Activated naive CD8-positive, alpha-beta T cell treated with anti-CD3 and anti-CD28 coated beads, Interleukin-2, amount 50 U/mL, for 24 hours (primary cell): ENCODE measurements at regions not wholly inside any gene's neighbourhood (a gene's known extent, or its start where the extent isn't known, plus 50 kb on each side); places are given as distances from the start of the nearest gene placed in this dataset.

Experiments used
- ATAC-seq: fragments of 150-1000 bp; cut with Tn5 transposase; one replicate; pipeline ENCODE4 v1.10.0; 2021
- DNase-seq: peaks from one replicate; pipeline ENCODE4 v3.0.0; 2021
- H3K27ac Mint-ChIP-seq: one replicate; pipeline ENCODE4 v1.8.0; 2021; ENCODE audit warnings: mild to moderate bottlenecking, mixed read lengths
- H3K27me3 Mint-ChIP-seq: one replicate; pipeline ENCODE4 v1.8.0; 2021; ENCODE audit warnings: mixed read lengths
- H3K36me3 Mint-ChIP-seq: one replicate; pipeline ENCODE4 v1.8.0; 2021; ENCODE audit warnings: low read depth, mixed read lengths
- H3K4me1 Mint-ChIP-seq: one replicate; pipeline ENCODE4 v1.8.0; 2021; ENCODE audit warnings: mixed read lengths
- H3K4me3 Mint-ChIP-seq: one replicate; pipeline ENCODE4 v1.8.0; 2021; ENCODE audit warnings: mild to moderate bottlenecking, moderate library complexity, mixed read lengths
- H3K9me3 Mint-ChIP-seq: one replicate; pipeline ENCODE4 v1.8.0; 2021; ENCODE audit warnings: mixed read lengths

DNA sequence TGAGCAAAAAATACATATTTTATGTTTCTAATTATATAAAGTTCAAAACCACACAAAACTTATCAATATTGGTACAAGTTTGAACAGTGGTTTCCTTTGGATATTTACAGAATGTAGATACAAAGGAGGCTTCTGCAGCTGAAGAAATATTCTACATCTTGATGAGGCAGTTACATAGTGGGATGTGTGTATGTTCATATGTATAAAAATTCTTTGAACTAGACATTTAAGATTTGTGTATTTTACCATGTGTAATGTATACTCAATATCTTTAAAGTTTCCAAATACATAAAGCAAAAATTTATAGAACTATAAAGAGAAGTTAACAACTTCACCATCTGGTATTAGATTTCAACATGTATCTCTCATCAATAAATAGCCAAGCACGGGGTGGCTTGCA is 80.7 kb upstream of the TNFSF4 start:
- Mint-ChIP-seq H3K27ac (no peak overlapping the region), H3K36me3 (peaks cover 3% of the 10 kb centered on the region), H3K9me3 (peaks cover 25% of the 10 kb centered on the region), H3K4me3 (no peak overlapping the region), H3K4me1 (peaks cover 18% of the 10 kb centered on the region), H3K27me3 (peaks cover 1% of the 10 kb centered on the region)
- ATAC-seq (no peak), DNase-seq (no peak)

DNA sequence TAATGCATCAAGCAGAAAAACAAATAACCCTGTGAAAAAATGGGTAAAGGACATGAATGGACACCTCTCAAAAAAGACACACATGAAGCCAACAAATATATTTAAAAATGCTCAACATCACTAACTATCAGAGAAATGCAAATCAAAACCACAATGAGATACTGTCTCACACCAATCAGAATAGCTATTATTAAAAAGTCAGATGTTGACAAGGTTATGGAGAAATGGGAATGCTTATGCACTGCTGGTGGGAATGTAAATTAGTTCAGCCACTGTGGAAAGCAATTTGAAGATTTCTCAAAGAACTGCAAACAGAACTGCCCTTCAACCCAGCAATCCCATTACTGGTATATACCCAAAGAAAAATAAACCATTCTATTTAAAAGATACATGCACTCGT is 86.6 kb upstream of the TNFSF4 start:
- Mint-ChIP-seq H3K27ac (no peak overlapping the region), H3K27me3 (peaks cover 13% of the 10 kb centered on the region), H3K36me3 (peaks cover 6% of the 10 kb centered on the region), H3K9me3 (peaks cover 34% of the 10 kb centered on the region), H3K4me1 (peaks cover 52% of the 10 kb centered on the region), H3K4me3 (no peak overlapping the region)
- DNase-seq (no peak), ATAC-seq (no peak)

DNA sequence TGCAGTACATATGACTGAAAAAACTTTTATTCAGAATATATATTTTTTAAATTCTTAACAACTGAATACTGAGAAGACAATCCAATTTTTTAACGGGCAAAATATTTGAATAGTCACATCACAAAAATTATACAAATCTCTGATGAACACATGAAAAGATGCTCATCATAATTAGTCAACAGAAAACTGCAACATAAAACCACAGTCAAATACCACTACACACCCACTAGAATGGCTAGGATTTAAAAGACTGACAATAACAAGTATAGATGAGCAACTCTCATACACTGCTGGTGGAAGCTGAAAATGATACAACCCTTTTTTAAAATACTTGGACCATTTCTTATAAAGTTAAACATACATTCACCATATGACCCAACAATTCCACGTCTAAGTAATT is 87.7 kb upstream of the TNFSF4 start:
- DNase-seq = no peak
- ATAC-seq = no peak
- no peak overlapping the region for H3K4me3 Mint-ChIP-seq
- H3K36me3 Mint-ChIP-seq = peaks cover 6% of the 10 kb centered on the region
- peaks cover 61% of the 10 kb centered on the region for H3K4me1 Mint-ChIP-seq
- H3K9me3 Mint-ChIP-seq = peaks cover 30% of the 10 kb centered on the region
- no peak overlapping the region for H3K27ac Mint-ChIP-seq
- peaks cover 13% of the 10 kb centered on the region for H3K27me3 Mint-ChIP-seq

DNA sequence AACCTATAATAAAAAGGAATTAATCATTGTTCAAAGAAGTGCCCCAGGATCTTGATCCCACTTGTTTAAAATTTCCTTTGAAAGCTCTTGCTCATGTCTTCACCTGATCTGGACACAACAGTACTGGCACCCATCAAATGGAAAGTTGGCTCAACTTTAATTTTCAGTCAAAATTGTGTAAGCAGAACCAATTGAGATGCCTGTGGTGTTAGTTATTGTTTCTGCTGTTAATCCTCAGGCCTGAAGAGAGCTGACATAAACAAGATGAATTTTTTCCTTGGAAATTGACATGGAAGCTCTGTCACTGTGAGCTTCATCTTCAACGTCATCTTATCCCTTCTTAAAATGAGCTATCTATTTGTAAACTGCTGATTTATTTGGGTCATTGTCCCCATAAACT is 88.3 kb upstream of the TNFSF4 start:
- H3K4me3 Mint-ChIP-seq = no peak overlapping the region
- H3K9me3 Mint-ChIP-seq = peaks cover 25% of the 10 kb centered on the region
- ATAC-seq (no peak), DNase-seq (no peak)
- H3K27ac Mint-ChIP-seq = no peak overlapping the region
- H3K27me3 Mint-ChIP-seq = peaks cover 12% of the 10 kb centered on the region
- peaks cover 6% of the 10 kb centered on the region for H3K36me3 Mint-ChIP-seq
- H3K4me1 Mint-ChIP-seq = peaks cover 67% of the 10 kb centered on the region

DNA sequence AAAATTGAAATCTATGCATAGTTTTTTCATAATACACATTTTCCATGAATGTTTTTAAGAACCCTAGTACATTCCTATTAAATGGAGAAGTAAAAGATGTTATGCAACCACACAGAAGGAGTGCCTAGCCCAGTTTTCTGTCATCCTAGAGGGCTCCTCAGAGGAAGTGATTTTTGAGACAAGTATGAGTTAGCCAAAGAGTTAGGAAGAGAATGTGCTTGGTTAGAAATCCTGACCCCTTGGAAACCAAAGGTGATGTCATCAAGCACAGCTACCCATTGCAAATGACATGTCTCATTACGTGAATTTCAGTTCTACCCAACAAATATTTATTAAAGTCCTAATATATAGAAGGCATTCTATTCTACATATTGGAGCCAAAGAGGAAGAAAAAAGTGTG is 88.9 kb upstream of the TNFSF4 start:
- ATAC-seq (no peak), DNase-seq (no peak)
- peaks cover 11% of the 10 kb centered on the region for H3K27me3 Mint-ChIP-seq
- peaks cover 6% of the 10 kb centered on the region for H3K36me3 Mint-ChIP-seq
- no peak overlapping the region for H3K27ac Mint-ChIP-seq
- peaks cover 71% of the 10 kb centered on the region for H3K4me1 Mint-ChIP-seq
- no peak overlapping the region for H3K4me3 Mint-ChIP-seq
- peaks cover 25% of the 10 kb centered on the region for H3K9me3 Mint-ChIP-seq

DNA sequence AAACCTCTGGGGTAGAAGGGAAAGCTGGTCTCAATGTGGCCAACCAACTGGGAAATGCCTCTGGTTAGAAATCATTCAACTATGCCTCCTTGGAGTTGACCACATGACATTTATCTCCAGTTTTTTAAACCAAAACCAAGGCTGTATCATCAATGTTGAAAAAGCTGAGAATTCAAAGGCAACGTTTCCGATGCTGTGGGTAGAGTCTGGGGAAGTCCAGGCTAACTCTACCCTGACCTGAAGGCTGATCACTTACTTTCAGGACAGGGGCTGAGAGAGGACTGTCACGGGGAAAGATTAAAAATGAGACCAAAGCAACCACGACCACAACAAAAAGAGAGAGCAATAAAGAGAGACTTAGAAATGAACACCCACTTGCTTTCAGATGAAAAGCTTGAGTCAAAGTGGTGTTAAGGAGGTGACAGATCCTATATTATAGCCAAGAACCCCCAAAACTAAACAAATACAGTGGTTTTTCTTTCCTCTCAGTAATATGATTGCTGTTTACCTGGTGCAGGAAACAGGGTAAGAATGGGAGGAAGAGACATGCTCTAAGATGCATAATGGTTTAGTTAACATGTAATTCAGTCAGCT is 90.8 kb upstream of the TNFSF4 start:
- H3K27ac Mint-ChIP-seq = peak overlapping the region; percentile 80
- H3K4me1 Mint-ChIP-seq = peaks cover 66% of the 10 kb centered on the region
- peak overlapping the region; percentile 48 for H3K4me3 Mint-ChIP-seq
- peaks cover 11% of the 10 kb centered on the region for H3K27me3 Mint-ChIP-seq
- H3K36me3 Mint-ChIP-seq = peaks cover 2% of the 10 kb centered on the region
- ATAC-seq (peak; percentile 96), DNase-seq (peak; percentile 54)
- peaks cover 8% of the 10 kb centered on the region for H3K9me3 Mint-ChIP-seq

DNA sequence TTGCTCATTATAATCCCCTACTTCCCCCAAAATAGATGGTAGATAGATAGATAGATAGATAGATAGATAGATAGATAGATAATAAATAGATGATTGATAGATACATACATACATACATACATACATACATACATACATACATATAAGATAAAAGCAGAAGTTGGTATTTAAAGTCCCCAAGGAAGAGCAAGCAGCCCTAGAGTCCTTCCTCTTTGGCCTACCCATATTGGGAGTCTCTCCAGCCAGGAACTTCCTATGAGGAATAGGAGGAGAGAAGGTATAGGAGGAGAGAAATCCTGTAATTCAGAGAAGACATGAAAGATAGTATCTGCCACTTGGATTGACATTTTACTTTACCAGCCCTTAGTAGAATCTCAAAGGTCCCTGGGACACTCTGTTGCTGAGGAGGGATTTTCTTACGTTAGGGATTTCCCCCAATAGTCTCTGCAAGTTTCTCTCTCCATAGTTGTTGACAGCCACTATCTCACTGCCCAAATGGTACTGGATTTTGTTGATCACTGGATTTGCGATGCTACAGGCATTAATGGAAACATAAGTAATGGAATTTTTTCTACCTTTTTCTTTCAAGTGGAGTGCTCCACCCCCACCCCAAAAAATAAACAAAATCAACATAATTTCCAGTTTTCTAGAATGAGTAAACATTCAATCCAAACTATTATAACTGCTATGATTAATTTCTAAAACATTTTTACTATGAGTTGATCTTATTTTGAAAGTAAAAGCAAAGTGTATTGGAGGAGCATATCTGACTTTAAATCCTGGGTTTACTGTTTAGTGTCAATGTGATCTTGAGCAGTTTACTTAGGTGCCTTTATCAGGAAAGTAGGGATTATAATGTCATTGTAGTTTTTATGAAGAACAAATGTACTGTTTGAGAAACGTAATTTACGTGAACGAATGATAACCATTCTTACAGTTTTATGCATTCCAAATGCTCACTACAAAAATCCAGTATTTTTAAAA is 93.2 kb upstream of the TNFSF4 start:
- no peak overlapping the region for H3K27ac Mint-ChIP-seq
- H3K36me3 Mint-ChIP-seq = peaks cover 2% of the 10 kb centered on the region
- H3K27me3 Mint-ChIP-seq = peaks cover 3% of the 10 kb centered on the region
- peaks cover 77% of the 10 kb centered on the region for H3K4me1 Mint-ChIP-seq
- no peak for DNase-seq
- H3K4me3 Mint-ChIP-seq = no peak overlapping the region
- peaks cover 4% of the 10 kb centered on the region for H3K9me3 Mint-ChIP-seq
- ATAC-seq = peak; percentile 18

DNA sequence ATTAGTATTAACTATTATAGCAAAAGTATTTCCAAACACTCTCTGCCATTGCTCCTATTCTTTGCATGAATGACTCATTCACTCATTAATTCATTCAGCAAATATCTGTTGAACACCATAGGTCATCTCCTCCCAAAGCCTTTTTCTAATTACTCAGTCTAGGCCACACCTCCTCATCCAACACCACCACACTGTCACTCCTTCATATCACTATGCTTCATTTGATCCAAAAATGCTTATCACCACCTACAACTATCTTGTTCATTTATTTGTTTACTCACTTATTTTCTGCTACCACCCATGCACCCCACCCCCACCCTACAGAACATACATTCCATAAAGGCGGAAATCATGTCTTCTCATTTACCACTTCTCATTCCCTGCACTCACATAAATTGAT is 94.4 kb upstream of the TNFSF4 start:
- no peaks in the 10 kb centered on the region for H3K9me3 Mint-ChIP-seq
- H3K4me1 Mint-ChIP-seq = peaks cover 65% of the 10 kb centered on the region
- peaks cover 2% of the 10 kb centered on the region for H3K36me3 Mint-ChIP-seq
- H3K4me3 Mint-ChIP-seq = no peak overlapping the region
- ATAC-seq = no peak
- DNase-seq = no peak
- no peak overlapping the region for H3K27ac Mint-ChIP-seq
- H3K27me3 Mint-ChIP-seq = no peaks in the 10 kb centered on the region

DNA sequence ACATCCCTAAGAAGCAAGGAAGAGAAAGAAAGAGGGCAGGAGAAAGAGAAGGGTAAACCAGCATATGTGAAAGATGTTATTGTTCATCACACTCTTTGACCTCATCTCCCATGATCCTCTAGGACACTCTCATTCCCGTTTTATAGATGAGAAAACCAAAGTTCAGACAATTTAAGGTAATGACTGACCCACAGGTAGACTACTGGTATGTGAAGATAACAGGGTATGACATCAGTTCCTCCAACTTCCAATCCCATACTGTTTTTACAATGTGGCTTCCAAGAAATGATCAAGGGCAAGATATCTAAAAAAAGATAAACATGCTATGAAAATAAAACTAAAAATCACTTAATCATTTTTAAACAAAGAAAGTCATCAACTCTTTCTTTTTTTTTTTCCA is 95.2 kb upstream of the TNFSF4 start:
- peaks cover 2% of the 10 kb centered on the region for H3K36me3 Mint-ChIP-seq
- no peak for ATAC-seq
- H3K4me3 Mint-ChIP-seq = no peak overlapping the region
- no peaks in the 10 kb centered on the region for H3K27me3 Mint-ChIP-seq
- H3K9me3 Mint-ChIP-seq = peaks cover 3% of the 10 kb centered on the region
- DNase-seq = no peak
- peaks cover 57% of the 10 kb centered on the region for H3K4me1 Mint-ChIP-seq
- H3K27ac Mint-ChIP-seq = no peak overlapping the region

DNA sequence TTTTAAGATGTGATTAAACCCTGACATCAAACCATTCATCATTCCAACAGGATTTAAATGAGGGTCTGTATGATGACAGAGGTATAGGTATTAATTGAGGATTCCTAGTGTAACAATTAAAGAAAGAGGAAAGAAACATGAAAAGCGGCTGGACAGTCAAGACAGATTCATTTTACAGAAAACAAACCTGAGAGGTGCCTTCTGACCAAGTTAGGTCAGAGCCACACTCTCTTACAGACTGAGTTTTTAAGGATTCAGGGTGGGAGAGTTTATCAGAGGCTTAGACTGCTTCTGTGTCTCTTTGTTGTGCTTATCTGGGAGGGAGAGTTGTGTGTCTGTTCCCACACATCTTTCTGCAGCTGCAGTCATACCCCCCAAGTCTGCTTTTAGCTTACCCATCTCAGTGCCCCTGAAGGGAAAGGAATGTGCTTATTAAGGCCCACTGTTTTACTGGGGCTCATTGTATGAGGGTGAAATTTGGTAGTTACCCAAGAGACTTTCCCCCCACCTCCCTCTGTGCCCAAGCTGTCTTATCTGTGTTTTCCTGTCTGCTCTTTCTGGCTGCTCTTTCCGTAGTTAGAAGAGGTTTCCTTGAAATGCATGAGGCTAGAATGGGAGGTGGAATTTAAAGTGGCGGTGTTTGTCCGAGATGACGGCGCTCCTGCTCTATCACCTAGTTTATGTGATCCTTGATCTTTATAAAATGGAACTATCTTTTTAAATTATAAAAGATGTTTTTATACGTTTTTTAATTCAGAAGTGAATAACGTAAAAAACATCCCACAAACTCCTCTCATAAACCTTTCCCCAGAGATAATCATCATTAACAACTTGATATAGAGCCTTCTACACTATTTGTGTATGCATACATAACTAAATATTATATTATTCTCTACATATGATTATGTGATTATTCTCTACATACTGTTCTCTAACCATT is 96.0 kb upstream of the TNFSF4 start:
- Mint-ChIP-seq H3K4me3 (no peak overlapping the region), H3K36me3 (no peaks in the 10 kb centered on the region), H3K27ac (no peak overlapping the region), H3K4me1 (peaks cover 49% of the 10 kb centered on the region), H3K9me3 (peaks cover 9% of the 10 kb centered on the region), H3K27me3 (no peaks in the 10 kb centered on the region)
- ATAC-seq (no peak), DNase-seq (no peak)

DNA sequence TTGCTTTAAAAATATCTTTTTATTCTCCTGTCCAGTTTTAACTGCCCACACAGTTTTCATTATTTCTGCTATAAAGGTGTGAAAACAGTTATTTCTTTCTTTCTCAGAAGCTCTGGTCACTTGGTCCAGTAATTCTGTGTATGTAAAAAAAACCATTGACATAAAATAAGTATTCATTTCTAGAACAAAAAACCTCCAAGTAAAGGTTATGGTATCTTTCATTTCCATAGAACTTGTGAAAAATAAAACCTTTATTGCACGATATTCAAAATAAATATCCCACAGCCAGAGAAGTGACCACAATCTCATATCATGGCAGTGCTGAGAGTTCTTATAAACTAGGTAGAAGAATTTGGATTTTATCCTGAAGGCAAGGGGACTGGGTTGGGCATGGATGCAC is 96.9 kb upstream of the TNFSF4 start:
- ATAC-seq (no peak), DNase-seq (no peak)
- Mint-ChIP-seq H3K4me3 (no peak overlapping the region), H3K9me3 (peaks cover 14% of the 10 kb centered on the region), H3K27ac (no peak overlapping the region), H3K4me1 (peaks cover 41% of the 10 kb centered on the region), H3K36me3 (no peaks in the 10 kb centered on the region), H3K27me3 (no peaks in the 10 kb centered on the region)

DNA sequence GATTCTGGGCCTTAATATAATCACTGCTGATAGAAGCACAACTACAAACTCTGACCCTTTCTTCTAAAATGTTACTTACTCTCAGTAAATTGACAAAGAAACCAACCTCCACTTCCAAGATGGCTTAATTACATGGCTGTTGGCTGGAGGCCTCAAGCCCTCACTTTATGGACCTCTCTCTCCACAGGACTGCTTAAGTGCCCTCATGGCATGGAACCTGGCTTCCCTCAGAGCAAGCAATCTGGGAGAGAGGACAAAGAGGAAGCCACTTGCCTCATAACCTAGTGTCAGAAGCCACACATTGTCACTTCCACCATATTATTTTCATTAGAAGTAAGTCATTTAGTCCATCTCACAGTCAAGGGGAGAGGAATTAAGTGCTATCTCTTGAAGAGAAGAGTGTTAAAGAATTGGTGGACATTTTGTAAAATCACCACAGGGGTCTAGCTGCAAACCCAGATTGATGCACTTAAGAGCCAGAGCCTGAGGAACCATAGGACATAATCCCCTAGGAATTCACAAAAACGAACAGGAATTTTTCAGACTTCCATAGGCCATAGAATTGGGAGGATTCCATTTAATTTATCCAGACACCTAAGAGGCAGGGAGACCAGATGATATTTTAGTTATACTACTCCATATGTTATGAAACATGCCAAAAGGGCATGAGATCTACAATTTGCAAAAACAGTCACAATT is 97.5 kb upstream of the TNFSF4 start:
- Mint-ChIP-seq H3K4me3 (no peak overlapping the region), H3K4me1 (peaks cover 34% of the 10 kb centered on the region), H3K27me3 (no peaks in the 10 kb centered on the region), H3K9me3 (peaks cover 18% of the 10 kb centered on the region), H3K36me3 (no peaks in the 10 kb centered on the region), H3K27ac (no peak overlapping the region)
- no peak for DNase-seq
- ATAC-seq = no peak

DNA sequence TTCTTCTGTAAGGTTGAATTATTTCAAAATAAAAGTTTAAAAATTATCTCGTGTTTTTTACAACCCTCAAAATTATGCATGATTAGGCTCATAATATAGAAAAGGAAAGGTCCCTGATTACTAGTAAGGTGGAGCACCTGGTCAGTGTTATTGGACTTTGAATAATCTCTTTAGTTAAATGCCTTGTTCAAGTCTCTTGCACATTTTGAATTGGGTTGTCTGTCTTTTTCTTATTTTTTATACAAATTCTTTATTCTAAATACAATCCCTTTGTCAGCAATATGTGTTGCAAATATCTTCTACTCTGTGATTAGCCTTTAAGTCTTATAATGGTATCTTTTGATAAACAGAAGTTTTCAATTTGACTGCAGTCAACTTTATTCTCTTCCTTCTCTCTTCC is 100.7 kb upstream of the TNFSF4 start:
- Mint-ChIP-seq H3K27ac (no peak overlapping the region), H3K4me1 (peaks cover 20% of the 10 kb centered on the region), H3K36me3 (peaks cover 2% of the 10 kb centered on the region), H3K9me3 (peaks cover 34% of the 10 kb centered on the region), H3K27me3 (no peaks in the 10 kb centered on the region), H3K4me3 (no peak overlapping the region)
- no peak for DNase-seq
- ATAC-seq = no peak

DNA sequence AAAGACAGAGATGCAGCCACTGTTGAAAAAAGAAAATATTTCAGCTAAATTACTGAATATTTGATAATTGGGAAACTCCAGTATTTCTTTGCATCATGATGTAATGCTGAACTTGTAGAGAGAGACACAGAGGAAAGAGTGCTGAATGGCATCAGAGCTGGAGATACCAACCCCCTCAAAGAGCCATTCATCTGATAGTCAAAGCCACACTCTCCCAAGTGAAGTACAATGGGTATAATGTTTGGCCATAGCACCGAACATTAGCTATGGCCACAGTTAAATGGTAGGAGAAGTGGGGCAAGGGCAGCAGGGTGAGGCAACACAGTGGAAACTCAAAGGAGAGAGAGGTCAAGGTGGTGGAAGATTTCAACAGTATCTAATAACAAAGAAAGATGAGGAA is 107.5 kb upstream of the TNFSF4 start:
- H3K9me3 Mint-ChIP-seq = peaks cover 16% of the 10 kb centered on the region
- DNase-seq (no peak), ATAC-seq (no peak)
- H3K27ac Mint-ChIP-seq = no peak overlapping the region
- H3K4me3 Mint-ChIP-seq = no peak overlapping the region
- no peaks in the 10 kb centered on the region for H3K27me3 Mint-ChIP-seq
- peaks cover 5% of the 10 kb centered on the region for H3K4me1 Mint-ChIP-seq
- H3K36me3 Mint-ChIP-seq = peaks cover 2% of the 10 kb centered on the region
